Stimulated activated naive CD8-positive, alpha-beta T cell treated with anti-CD3 and anti-CD28 coated beads, Interleukin-15, Interleukin-2, amounts not matched to agents 100 ng/mL and 50 ng/mL, for 24 hours (primary cell): ENCODE measurements at regions not wholly inside any gene's neighbourhood (a gene's known extent, or its start where the extent isn't known, plus 50 kb on each side); places are given as distances from the start of the nearest gene placed in this dataset.

Experiments used
- H3K27ac Mint-ChIP-seq: one replicate; pipeline ENCODE4 v1.8.0; 2021; ENCODE audit warnings: mild to moderate bottlenecking, mixed read lengths
- H3K27me3 Mint-ChIP-seq: one replicate; pipeline ENCODE4 v1.8.0; 2021; ENCODE audit warnings: mixed read lengths
- H3K36me3 Mint-ChIP-seq: one replicate; pipeline ENCODE4 v1.8.0; 2021; ENCODE audit warnings: low read depth, mixed read lengths
- H3K4me1 Mint-ChIP-seq: one replicate; pipeline ENCODE4 v1.8.0; 2021; ENCODE audit warnings: low read depth, mixed read lengths
- H3K4me3 Mint-ChIP-seq: one replicate; pipeline ENCODE4 v1.8.0; 2021; ENCODE audit warnings: mild to moderate bottlenecking, mixed read lengths
- H3K9me3 Mint-ChIP-seq: one replicate; pipeline ENCODE4 v1.8.0; 2021; ENCODE audit warnings: mixed read lengths

DNA sequence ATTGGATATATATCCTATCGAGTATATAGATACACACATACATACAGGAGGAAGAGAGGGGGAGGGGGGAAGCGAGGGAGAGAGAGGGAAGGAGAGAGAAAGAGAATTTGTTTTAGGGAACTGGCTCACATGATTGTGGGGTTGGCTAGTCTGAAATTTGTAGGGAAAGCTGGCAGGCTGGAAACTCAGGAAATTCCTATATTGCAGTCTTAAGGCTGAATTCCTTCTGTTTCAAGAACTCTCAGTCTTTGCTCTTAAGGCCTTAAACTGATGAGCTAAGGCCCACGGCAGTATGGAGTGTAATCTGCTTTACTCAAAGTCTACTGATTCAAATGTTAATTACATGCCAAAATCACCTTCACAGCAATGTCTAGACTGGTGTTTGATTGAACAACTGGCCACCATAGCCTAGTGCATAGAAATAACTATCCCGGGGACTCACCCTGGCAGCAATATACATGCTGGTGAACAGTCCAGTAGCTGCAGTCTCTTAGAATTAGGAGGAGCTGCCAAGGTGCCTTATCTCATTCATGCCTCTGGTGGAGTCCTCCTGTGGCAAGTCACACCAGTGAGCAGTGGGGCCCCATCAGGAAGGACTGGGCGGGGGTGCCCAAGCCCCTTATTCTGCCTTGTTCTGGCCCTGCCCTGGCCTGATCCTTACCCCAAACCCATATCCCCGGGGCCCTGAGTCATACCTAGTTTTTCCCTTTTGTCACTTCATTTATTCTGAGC, 59.7 kb upstream of the AMPD3 start:
- H3K27ac Mint-ChIP-seq: no peak overlapping the region
- no peaks in the 10 kb centered on the region for H3K9me3 Mint-ChIP-seq
- no peak overlapping the region for H3K4me3 Mint-ChIP-seq
- peaks cover 25% of the 10 kb centered on the region for H3K27me3 Mint-ChIP-seq
- no peaks in the 10 kb centered on the region for H3K4me1 Mint-ChIP-seq
- H3K36me3 Mint-ChIP-seq: no peaks in the 10 kb centered on the region

DNA sequence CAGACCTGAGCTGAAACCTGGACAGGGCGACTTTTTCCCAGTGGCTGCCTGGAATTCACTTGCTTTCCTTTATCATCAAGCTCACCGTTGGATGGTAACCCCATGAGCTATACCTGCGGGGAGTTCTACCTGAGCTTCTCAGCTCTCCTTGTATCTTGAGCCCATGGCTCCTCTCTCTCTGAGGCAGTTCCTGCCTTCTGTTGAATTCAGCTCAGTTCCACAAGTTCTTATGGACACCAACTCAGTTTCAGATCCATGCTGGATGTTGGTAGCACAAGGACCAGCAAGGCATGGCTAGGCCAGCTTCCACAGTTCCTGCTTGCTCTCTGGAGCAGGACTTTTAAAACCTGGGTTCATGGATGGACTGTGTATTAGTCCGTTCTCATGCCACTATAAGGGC, 58.3 kb upstream of the AMPD3 start:
- no peaks in the 10 kb centered on the region for H3K9me3 Mint-ChIP-seq
- no peaks in the 10 kb centered on the region for H3K4me1 Mint-ChIP-seq
- H3K27me3 Mint-ChIP-seq: peaks cover 17% of the 10 kb centered on the region
- H3K36me3 Mint-ChIP-seq: no peaks in the 10 kb centered on the region
- no peak overlapping the region for H3K27ac Mint-ChIP-seq
- no peak overlapping the region for H3K4me3 Mint-ChIP-seq

DNA sequence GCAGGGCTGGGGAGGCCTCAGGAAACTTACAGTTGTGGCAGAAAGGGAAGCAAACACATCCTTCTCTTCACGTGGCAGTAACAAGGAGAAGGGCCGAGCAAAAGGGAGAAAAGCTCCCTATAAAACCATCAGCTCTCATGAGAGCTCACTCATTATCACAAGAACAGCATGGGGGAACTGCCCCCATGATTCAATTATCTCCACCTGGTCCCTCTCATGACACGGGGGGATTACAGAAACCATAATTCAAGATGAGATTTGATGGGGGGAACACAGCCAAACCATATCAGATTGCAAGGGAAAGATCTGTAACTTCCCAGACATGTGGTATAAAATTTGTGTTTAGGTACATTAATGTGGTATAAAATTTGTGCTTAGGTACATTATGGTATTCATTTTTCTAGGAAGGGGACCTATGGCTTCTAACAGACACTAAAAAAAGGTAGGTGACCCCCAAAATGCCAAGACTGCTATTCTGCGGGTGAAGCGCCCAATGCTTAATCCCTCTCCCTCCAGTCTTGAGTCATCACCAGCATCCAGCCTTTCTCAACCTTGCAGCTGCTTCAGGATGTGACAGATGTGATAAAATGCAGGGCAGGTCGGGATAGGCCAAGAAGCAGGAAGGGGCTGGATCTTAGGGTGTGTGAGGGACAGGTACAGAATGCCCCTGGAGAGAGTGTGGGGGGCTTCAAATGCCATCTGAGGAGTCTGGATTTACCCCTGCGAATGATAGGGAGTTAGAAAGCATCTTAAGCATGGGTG, 57.7 kb upstream of the AMPD3 start:
- Mint-ChIP-seq H3K27me3 (peaks cover 13% of the 10 kb centered on the region), H3K27ac (no peak overlapping the region), H3K4me3 (no peak overlapping the region), H3K36me3 (no peaks in the 10 kb centered on the region), H3K4me1 (no peaks in the 10 kb centered on the region), H3K9me3 (no peaks in the 10 kb centered on the region)

DNA sequence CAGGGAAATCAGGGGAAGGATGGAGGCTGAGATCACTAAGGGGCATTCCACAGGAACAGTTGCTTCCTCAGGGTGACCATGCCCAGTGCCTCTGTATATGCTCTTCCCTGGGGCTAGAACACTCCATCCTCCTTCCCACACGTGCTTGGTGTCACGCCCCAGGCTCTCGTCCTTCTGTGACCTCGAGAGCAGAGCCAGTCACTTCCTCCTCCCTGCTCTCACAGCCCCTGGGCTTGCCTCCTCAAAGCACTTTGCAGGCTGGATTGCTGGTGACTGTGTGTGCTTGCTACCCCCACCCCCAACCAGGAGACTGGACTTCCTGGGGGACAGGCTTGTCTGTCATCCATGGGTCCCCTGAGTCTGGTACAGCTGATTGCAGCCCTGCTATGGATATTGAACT, 56.5 kb upstream of the AMPD3 start:
- Mint-ChIP-seq H3K9me3 (no peaks in the 10 kb centered on the region), H3K27me3 (peaks cover 10% of the 10 kb centered on the region), H3K4me3 (no peak overlapping the region), H3K4me1 (no peaks in the 10 kb centered on the region), H3K27ac (no peak overlapping the region), H3K36me3 (no peaks in the 10 kb centered on the region)

DNA sequence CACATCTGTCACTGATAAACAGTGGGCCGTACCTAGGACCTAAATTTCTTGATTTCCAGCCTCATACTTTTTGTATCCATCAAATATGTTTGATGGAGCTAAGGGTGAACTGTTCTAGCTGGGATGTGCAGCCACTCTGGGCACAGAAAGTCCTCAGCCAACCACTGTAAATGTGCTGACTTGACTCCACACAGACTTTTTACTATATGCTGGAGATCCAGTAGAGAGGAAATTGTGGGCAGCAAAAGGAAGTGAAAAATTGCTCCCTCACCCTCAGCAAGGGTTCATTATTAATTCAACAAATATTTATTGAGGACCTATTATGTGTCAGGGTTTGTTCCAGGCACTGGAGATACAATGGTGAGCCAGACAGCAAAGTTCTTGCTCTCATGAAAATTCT, 54.2 kb upstream of the AMPD3 start:
- Mint-ChIP-seq H3K4me1 (no peaks in the 10 kb centered on the region), H3K27ac (no peak overlapping the region), H3K4me3 (no peak overlapping the region), H3K9me3 (no peaks in the 10 kb centered on the region), H3K27me3 (peaks cover 8% of the 10 kb centered on the region), H3K36me3 (no peaks in the 10 kb centered on the region)

DNA sequence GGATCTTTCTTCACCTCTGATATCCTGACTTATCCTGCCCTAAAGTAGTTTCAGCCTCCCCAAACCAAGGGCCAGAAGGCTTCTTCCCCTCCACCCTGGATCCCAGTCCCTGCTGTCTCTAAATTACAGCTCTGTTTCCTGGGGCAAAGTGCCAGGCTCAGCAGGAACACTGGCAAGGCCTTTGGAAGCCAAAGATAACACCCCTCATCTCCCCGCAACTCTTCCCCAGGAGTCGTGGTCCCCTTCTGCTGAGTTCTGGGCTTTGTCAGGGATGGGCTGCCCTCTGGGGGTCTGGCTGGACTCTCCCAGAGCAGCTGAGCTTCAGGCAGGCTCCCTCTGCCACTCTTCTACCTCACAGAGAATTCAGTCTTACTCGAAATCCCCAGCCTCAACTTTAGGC, 53.8 kb upstream of the AMPD3 start:
- Mint-ChIP-seq H3K9me3 (no peaks in the 10 kb centered on the region), H3K27ac (no peak overlapping the region), H3K4me3 (no peak overlapping the region)

DNA sequence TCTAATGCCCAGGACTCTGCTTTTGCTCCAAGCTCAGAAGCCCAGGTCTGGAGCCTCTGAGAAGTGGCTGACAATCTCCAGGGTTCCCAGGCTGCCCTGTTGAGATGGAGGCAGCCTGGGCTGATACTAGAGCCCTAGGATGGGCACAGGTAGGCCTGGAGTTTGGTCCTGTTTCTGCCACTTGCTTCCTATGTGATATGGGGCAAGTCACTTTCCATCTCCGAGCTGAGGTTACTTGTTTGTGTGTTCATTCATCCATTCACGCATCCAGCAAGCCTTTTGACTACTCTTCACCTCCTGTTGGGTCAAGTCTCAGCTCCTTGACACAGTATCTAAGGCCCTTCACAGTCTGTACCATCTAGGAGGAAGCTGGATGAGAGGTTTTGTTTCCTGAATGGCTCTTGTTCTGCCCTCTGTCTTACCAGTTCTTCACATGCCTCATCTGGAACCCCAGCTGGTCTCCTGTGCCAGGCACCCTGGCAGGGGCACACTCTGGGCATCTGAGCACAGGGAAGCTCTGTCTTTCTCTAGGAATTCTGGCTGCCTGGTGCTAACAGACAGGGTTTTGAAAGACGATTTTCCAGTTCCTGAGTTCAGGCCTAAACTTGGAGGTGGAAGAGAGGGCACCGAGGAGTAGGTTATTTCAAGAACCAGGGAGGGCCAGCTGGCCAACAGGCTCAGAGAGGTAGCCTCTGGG, 53.2 kb upstream of the AMPD3 start:
- Mint-ChIP-seq H3K36me3 (no peaks in the 10 kb centered on the region), H3K27me3 (peaks cover 8% of the 10 kb centered on the region), H3K4me1 (peaks cover 3% of the 10 kb centered on the region), H3K27ac (no peak overlapping the region), H3K4me3 (no peak overlapping the region), H3K9me3 (no peaks in the 10 kb centered on the region)

More for the DNA sequence above, 53.8 kb upstream of the AMPD3 start:
- Mint-ChIP-seq H3K4me1 (peaks cover 2% of the 10 kb centered on the region), H3K36me3 (no peaks in the 10 kb centered on the region), H3K27me3 (peaks cover 8% of the 10 kb centered on the region)
